ENCODE measurements at regions not wholly inside any gene's neighbourhood (a gene's known extent, or its start where the extent isn't known, plus 50 kb on each side); places are given as distances from the start of the nearest gene placed in this dataset.

GRCh38 chr12:5267603-5268423, 164.1 kb upstream of the NTF3 start:
- DNase-seq (ENCODE audit: extremely low spot score in 2 of 2), result no peak
- H3K9me3 ChIP-seq, result no peaks in the 10 kb centered on the region
- H3K4me1 ChIP-seq, result peaks cover 17% of the 10 kb centered on the region
- H3K4me3 ChIP-seq, result no peak overlapping the region
- no peak overlapping the region for H3K27ac ChIP-seq
- no peaks in the 10 kb centered on the region for H3K36me3 ChIP-seq
- no peaks in the 10 kb centered on the region for H3K27me3 ChIP-seq
- intact Hi-C loops (cut with DNase I), result no loop called here
- TF ChIP-seq POLR2A (IDR thresholded peaks at IDR 0.05), result no peak
- TF ChIP-seq POLR2AphosphoS5 (IDR thresholded peaks at IDR 0.05; ENCODE audit: insufficient read depth in 1 of 2, low read depth in 1 of 2), result no peak
- no peak for TF ChIP-seq CTCF (IDR thresholded peaks at IDR 0.05)

- no peak for DNase-seq (ENCODE audit: extremely low spot score in 2 of 2)
- intact Hi-C loops (cut with DNase I), result no loop called here
- TF ChIP-seq CTCF (IDR thresholded peaks at IDR 0.05) (no peak), POLR2AphosphoS5 (IDR thresholded peaks at IDR 0.05; ENCODE audit: insufficient read depth in 1 of 2, low read depth in 1 of 2) (no peak), POLR2A (IDR thresholded peaks at IDR 0.05) (no peak)
These were observed 163.3 kb upstream of the NTF3 start for GRCh38 chr12:5268424-5269210.

GRCh38 chr12:5269846-5270245, 162.1 kb upstream of the NTF3 start:
- H3K27me3 ChIP-seq, result no peaks in the 10 kb centered on the region
- no peak overlapping the region for H3K4me3 ChIP-seq
- H3K9me3 ChIP-seq, result no peaks in the 10 kb centered on the region
- H3K27ac ChIP-seq, result no peak overlapping the region
- H3K4me1 ChIP-seq, result no peaks in the 10 kb centered on the region
- no peaks in the 10 kb centered on the region for H3K36me3 ChIP-seq
- no peak for TF ChIP-seq POLR2AphosphoS5 (IDR thresholded peaks at IDR 0.05; ENCODE audit: insufficient read depth in 1 of 2, low read depth in 1 of 2)
- no peak for TF ChIP-seq POLR2A (IDR thresholded peaks at IDR 0.05)
- no peak for TF ChIP-seq CTCF (IDR thresholded peaks at IDR 0.05)
- DNase-seq (ENCODE audit: extremely low spot score in 2 of 2), result no peak
- intact Hi-C loops (cut with DNase I), result no loop called here

More at GRCh38 chr12:5268424-5269210, 163.3 kb upstream of the NTF3 start:
- Histone ChIP-seq H3K9me3 (no peaks in the 10 kb centered on the region), H3K4me3 (no peak overlapping the region), H3K4me1 (peaks cover 9% of the 10 kb centered on the region), H3K36me3 (no peaks in the 10 kb centered on the region), H3K27ac (no peak overlapping the region), H3K27me3 (no peaks in the 10 kb centered on the region)

- no peak for DNase-seq (ENCODE audit: extremely low spot score in 2 of 2)
- Histone ChIP-seq H3K9me3 (no peaks in the 10 kb centered on the region), H3K36me3 (no peaks in the 10 kb centered on the region), H3K4me3 (no peak overlapping the region), H3K27ac (no peak overlapping the region), H3K27me3 (no peaks in the 10 kb centered on the region), H3K4me1 (no peaks in the 10 kb centered on the region)
- TF ChIP-seq CTCF (IDR thresholded peaks at IDR 0.05), result no peak
- TF ChIP-seq POLR2A (IDR thresholded peaks at IDR 0.05), result no peak
- no peak for TF ChIP-seq POLR2AphosphoS5 (IDR thresholded peaks at IDR 0.05; ENCODE audit: insufficient read depth in 1 of 2, low read depth in 1 of 2)
- intact Hi-C loops (cut with DNase I), result no loop called here
These were observed 159.7 kb upstream of the NTF3 start for GRCh38 chr12:5272018-5272785.
